Fibroblast of peridontal ligament (primary cell): ENCODE measurements at regions not wholly inside any gene's neighbourhood (a gene's known extent, or its start where the extent isn't known, plus 50 kb on each side); places are given as distances from the start of the nearest gene placed in this dataset.
"Not testable (repeated sequence)": the region's sequence is repeated elsewhere in the genome, so short reads cannot be mapped to it uniquely, and the experiment has no call there.

Source experiments
- DNase-seq: peaks from one replicate; pipeline ENCODE4 v3.0.0-alpha.2; 2010; ENCODE audit errors: extremely low read depth

- no peak for DNase-seq
These were observed 136.0 kb downstream of the LMLN start for GRCh38 chr3:198096015-198096414.

- DNase-seq = no peak
These were observed 137.0 kb downstream of the LMLN start for GRCh38 chr3:198097048-198097447.

GRCh38 chr3:198098661-198099081 is 138.7 kb downstream of the LMLN start:
- DNase-seq = not testable (repeated sequence)

GRCh38 chr3:198103070-198103469 is 143.1 kb downstream of the LMLN start:
- not testable (repeated sequence) for DNase-seq

DNA sequence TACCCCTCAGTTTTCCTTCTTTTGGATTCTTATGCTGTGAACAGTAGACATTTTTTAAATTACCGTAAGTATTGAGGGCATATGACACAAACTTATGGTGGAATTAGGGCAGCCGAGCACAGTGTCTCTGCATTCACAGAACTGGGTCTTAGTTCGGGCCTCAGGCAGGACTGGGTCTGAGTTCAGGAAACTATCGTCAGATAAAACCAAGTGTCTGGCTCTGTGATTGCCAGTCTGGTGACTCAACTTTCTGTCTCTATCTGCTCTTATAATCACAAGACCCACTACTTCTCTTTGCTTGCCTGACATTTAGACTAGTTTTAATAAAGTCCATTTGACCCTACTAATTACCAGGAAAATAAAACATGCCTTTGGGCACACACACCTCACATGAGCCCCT is 146.2 kb downstream of the LMLN start:
- no peak for DNase-seq

DNA sequence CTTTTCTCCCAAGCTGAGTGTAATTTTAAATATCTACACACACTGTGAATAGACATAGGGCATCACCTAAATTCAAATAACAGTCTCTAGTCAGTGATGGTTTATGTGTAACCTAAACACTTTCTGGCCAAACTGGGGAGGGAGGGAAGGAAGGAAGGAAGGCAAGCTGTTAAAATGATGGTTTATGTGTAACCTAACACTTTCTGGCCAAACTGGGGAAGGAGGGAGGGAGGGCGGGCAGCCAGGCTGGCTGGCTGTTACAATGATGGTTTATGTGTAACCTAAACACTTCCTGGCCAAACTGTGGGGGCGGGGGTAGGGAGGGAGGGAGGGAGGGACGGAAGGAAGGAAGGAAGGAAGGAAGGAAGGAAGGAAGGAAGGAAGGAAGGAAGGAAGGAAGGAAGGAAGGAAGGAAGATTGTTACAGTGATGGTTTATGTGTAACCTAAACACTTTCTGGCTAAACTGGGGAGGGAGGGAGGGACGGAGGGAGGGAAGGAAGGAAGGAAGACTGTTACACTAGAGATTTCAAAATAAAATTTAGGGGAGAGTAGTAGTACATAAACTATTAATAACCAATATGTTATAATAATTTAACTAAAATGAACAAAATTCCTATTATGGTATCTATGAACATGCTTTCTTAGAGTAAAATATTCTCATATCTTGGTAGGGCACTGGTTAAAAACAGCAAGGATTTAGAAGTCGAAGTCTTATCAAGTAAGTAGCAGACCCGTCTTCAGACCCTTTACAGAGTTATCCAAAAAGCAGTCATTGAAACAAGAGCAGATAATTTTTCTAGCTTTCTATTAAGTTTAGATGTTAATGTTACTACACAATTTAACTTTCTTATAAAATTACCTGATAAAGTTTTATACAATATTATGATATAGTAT is 148.1 kb downstream of the LMLN start:
- no peak for DNase-seq

DNA sequence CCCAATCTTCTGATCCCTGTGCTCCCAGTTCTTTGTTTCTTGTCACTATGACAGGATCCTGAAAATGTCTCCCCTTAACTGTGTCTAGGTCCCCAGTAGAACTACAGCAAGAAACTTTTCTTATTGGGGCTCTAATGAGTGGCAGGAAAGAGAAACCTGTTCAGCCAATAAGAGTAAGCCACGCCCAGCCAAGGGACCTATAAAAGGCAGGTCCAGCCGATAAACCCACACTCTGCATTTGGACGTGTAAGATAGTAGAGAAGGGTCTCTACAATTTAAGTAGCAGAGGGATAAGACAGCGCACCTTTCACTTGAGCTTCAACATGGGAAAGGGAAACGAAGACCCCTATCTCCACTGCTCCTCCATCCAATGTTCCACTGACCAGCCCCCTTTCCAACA is 149.9 kb downstream of the LMLN start:
- DNase-seq = no peak

GRCh38 chr3:198112031-198112430 is 152.0 kb downstream of the LMLN start:
- DNase-seq = no peak

- DNase-seq = no peak
These were observed 153.4 kb downstream of the LMLN start for GRCh38 chr3:198113206-198114053.

- DNase-seq = not testable (repeated sequence)
These were observed 154.5 kb downstream of the LMLN start for GRCh38 chr3:198114516-198114915.

- DNase-seq = not testable (repeated sequence)
These were observed 162.2 kb downstream of the LMLN start for GRCh38 chr3:198122184-198122583.

DNA sequence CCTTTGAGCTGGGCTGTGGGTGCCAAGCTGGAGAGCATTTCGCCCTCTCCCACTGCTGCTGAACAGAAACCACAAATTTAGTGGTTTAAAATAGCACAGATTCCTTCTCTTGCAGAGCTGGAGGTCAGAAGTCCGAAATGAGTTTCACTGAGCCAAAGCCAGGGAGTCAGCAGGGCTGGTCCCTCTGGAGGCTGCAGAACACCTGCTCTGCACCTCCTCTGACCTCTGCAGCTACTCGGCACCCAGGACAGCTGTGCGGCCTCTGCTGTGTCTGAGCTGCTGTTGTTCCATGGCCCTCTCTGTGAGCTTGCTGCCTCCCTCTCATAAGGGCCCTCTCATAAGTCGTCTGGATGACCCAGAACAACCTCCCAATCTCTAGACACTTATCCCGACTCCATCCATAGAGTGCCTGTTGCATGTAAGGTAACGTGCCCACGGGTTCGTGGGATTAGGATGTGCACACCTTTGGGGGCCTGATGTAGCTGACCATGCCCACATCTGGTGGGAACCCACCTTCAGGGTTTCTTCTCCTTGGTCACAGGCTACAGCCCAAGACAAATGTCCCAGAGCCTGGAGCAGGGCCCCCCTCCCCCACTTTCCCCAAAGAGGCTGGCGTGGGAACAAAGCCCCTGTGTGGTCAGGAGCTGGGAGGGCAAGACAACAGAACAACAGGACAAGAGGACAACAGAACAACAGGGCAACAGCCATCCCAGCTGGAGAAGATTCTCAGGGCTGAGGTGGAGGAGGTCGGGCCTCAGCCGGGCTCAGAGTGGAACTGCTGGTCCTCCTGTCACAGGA is 177.2 kb downstream of the LMLN start:
- DNase-seq = not testable (repeated sequence)

- DNase-seq = not testable (repeated sequence)
These were observed 178.2 kb downstream of the LMLN start for GRCh38 chr3:198138205-198138604.

GRCh38 chr3:198139037-198139436 is 179.0 kb downstream of the LMLN start:
- DNase-seq = not testable (repeated sequence)

DNA sequence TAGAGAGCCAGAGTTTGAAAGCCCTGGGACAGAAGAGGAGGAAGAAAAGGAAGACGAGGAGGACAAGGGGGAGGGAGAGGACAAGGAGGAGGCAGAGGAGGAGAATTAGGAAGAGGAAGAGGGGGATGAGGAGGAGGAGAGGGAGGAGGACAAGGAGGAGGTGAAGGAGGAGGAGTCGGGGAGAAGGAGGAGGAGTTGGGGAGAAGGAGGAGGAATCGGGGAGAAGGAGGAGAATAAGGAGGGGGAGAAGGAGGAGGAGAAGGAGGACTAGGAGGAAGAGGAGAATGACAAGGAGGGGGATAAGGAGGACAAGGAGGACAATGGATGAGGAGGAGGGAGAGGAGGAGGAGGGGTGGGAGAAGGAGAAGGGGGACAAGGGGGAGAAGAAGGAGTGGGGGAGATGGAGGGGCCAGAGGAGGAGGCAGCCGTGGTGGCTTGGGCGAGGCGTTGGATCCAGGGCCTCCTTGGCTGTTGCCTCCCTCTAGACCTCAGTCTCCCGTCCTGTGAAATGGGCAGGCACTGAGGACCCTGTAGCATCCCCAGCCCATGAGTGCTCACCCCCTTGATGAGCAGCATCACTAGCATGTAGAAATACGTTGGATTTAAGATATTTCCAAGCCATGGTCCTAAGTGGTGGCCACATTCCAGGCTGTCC is 179.6 kb downstream of the LMLN start:
- DNase-seq = peak; percentile 6

DNA sequence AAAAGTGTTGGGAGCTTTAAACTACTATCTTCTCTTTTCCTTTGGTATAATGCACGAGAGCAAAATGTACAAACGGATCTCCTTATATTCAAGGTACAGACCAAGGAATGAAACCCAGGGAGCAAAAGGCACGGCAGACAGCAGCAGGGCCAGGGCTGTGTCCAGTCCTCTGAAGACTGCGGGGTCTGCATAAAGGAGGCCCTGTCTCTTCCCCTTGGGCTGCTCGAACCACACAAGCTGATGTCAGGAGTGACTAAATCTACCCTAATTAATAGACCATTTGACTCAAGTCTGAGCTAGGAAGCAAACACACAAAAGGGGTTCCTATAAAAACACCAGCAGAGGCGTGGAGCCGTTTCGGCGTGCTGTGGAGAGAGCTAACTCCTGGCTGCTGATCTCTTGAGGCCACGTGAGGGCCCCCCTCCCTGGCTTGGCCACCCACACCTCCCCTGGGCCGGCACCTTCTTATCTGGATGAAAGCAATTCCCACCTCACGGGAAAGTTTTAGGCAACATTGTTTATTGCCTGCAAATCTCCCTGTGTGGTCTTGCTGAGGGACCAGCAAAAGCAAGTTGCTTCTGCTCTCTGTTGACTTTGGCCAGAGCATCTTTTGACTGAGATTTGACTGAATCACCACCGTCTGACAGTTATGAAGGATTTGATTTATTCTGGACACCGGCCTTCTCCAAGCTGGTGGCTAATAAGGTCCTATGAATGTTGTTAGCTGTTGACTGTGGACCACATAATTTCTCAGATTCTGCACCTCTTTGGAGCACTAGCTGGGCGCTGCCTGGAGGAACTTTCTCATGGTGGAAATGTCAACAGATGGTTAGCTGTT is 183.5 kb downstream of the LMLN start:
- not testable (repeated sequence) for DNase-seq

DNA sequence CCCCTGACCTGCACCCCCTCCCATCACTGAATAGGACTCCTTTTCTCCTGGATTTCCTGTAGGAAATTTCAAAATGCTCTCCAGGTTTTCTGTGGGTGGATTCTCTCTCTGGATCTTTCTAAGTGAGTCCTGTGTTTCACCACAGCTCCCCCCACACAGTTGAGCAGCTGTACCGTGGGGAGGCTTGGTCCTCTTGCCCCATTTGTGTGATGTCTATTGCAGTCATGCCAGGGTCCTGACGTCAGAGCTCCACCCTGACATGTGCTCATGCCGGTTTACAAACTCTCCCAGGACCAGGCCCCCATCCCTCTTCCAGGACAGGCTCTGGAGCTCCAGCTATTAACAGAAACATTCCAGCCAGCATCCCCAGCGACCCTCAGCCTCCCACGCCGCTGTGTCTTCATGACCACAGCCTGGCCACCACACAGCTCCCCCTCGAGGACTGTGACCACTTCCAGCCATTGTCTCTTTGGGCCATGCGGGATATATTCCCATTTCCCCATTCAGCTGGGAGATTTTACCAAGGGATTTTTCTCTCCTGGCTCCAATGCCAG is 185.3 kb downstream of the LMLN start:
- DNase-seq = peak; percentile 53

GRCh38 chr3:198146070-198146469 is 186.1 kb downstream of the LMLN start:
- DNase-seq = peak; percentile 6

- not testable (repeated sequence) for DNase-seq
These were observed 186.6 kb downstream of the LMLN start for GRCh38 chr3:198146559-198147164.

DNA sequence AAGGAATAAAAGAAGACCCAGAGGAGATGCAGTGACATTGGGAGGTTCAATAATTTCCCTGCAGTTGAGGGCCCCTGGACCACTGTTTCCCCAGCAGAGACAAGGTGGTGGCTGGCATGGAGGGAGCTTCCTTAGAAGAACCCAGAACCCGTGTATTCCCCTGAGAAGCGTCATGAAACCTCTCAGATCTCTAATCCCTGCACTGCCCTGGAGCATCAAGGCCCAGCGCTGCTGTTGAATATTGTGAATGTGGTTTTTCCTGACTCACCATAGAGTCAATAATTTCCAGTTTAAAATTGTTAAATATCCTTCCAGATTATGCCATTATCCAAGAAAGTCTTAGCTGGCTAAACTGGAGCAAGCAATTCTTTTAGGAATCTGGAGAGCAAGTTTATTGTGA is 187.2 kb downstream of the LMLN start:
- DNase-seq = not testable (repeated sequence)
